ENCODE measurements at regions not wholly inside any gene's neighbourhood (a gene's known extent, or its start where the extent isn't known, plus 50 kb on each side); places are given as distances from the start of the nearest gene placed in this dataset.

- TF ChIP-seq CTCF (IDR thresholded peaks at IDR 0.05; ENCODE audit: control extremely low read depth in 1 of 3, insufficient read depth in 1 of 3, low read depth in 1 of 3, low read length in 3 of 3) = no peak
- no peak for TF ChIP-seq CHD2 (IDR thresholded peaks at IDR 0.05; ENCODE audit: low read length)
- TF ChIP-seq YY1 (IDR thresholded peaks at IDR 0.05; ENCODE audit: low read depth, low read length) = no peak
- TF ChIP-seq POLR2A (IDR thresholded peaks at IDR 0.05; ENCODE audit: control extremely low read depth in 1 of 2, low read depth in 2 of 2, low read length in 2 of 2) = no peak
- TF ChIP-seq NRF1 (IDR thresholded peaks at IDR 0.05; ENCODE audit: low read depth, low read length) = no peak
- TF ChIP-seq ATF2 (IDR thresholded peaks at IDR 0.05; ENCODE audit: low read length) = no peak
- TF ChIP-seq TAF1 (IDR thresholded peaks at IDR 0.05; ENCODE audit: low read depth, low read length) = no peak
- no peak for TF ChIP-seq SP2 (IDR thresholded peaks at IDR 0.05; ENCODE audit: low read length)
- TF ChIP-seq CBX5 (IDR thresholded peaks at IDR 0.05; ENCODE audit: low read depth, low read length) = no peak
- TF ChIP-seq SUZ12 (IDR thresholded peaks at IDR 0.05; ENCODE audit: low read length) = no peak
- TF ChIP-seq KDM5A (IDR thresholded peaks at IDR 0.05; ENCODE audit: low read length) = no peak
These were observed 1416.4 kb downstream of the DSC3 start for GRCh38 chr18:29626094-29626493.
